Stimulated activated effector memory CD8-positive, alpha-beta T cell treated with anti-CD3 and anti-CD28 coated beads, Interleukin-12 subunit alpha, Interleukin-12 subunit beta, amount 100 ng/mL, for 72 hours (primary cell): ENCODE measurements at regions not wholly inside any gene's neighbourhood (a gene's known extent, or its start where the extent isn't known, plus 50 kb on each side); places are given as distances from the start of the nearest gene placed in this dataset.

ENCODE experiments used
- ATAC-seq: fragments of 150-1000 bp; cut with Tn5 transposase; 2 replicates; pipeline ENCODE4 v1.10.0; 2021
- DNase-seq, 2 donors: peaks; one replicate each; pipeline ENCODE4 v3.0.0; 2021 to 2022; ENCODE audit warnings: low spot score in 2 of 2
- H3K27ac Mint-ChIP-seq: one replicate; pipeline ENCODE4 v1.8.0; 2022; ENCODE audit warnings: mild to moderate bottlenecking, mixed read lengths
- H3K36me3 Mint-ChIP-seq: one replicate; pipeline ENCODE4 v1.8.0; 2022; ENCODE audit warnings: mild to moderate bottlenecking, mixed read lengths
- H3K4me1 Mint-ChIP-seq: one replicate; pipeline ENCODE4 v1.8.0; 2022; ENCODE audit warnings: mixed read lengths
- H3K4me3 Mint-ChIP-seq: one replicate; pipeline ENCODE4 v1.8.0; 2022; ENCODE audit warnings: mild to moderate bottlenecking, mixed read lengths
- H3K9me3 Mint-ChIP-seq: one replicate; pipeline ENCODE4 v1.8.0; 2022; ENCODE audit warnings: mixed read lengths

DNA sequence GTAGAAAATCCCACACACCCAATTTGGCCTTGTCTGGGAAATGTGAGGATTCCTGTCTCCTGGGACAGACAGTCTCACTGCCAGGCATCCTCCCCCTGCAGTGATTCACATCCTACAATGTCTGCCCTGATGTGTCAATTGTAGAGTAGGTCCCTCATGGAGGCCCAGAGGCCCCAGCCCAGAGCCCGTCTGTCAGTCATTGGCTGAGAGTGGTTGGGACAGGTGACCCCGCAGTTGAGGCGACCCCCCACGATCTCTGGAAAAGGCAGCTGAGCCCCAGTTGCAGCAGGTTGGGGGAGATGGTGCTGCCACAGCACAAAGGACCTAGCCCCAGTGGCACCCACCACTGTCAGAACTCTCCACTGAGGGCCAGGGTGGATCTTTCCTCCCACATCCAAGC, 84.3 kb upstream of the INSIG1 start:
- no peak overlapping the region for H3K27ac Mint-ChIP-seq
- peaks cover 16% of the 10 kb centered on the region for H3K36me3 Mint-ChIP-seq
- no peak for DNase-seq
- peaks cover 48% of the 10 kb centered on the region for H3K4me1 Mint-ChIP-seq
- ATAC-seq = peak; percentile 64
- H3K9me3 Mint-ChIP-seq = no peaks in the 10 kb centered on the region
- H3K4me3 Mint-ChIP-seq = no peak overlapping the region

- H3K36me3 Mint-ChIP-seq = peaks cover 11% of the 10 kb centered on the region
- ATAC-seq (no peak), DNase-seq (no peak)
- H3K4me1 Mint-ChIP-seq = peaks cover 40% of the 10 kb centered on the region
- no peak overlapping the region for H3K4me3 Mint-ChIP-seq
- no peak overlapping the region for H3K27ac Mint-ChIP-seq
- no peaks in the 10 kb centered on the region for H3K9me3 Mint-ChIP-seq
Observed at GRCh38 chr7:155213955-155214740, 83.5 kb upstream of the INSIG1 start.

GRCh38 chr7:155215576-155216325, 81.9 kb upstream of the INSIG1 start:
- DNase-seq (no peak), ATAC-seq (no peak)
- Mint-ChIP-seq H3K4me1 (peaks cover 26% of the 10 kb centered on the region), H3K36me3 (peaks cover 6% of the 10 kb centered on the region), H3K27ac (peak overlapping the region; percentile 18), H3K9me3 (no peaks in the 10 kb centered on the region), H3K4me3 (no peak overlapping the region)

GRCh38 chr7:155216475-155217272, 81.0 kb upstream of the INSIG1 start:
- DNase-seq (no peak), ATAC-seq (no peak)
- Mint-ChIP-seq H3K36me3 (no peaks in the 10 kb centered on the region), H3K4me1 (peaks cover 26% of the 10 kb centered on the region), H3K27ac (peak overlapping the region; percentile 18), H3K9me3 (no peaks in the 10 kb centered on the region), H3K4me3 (no peak overlapping the region)

- Mint-ChIP-seq H3K36me3 (no peaks in the 10 kb centered on the region), H3K4me1 (peaks cover 36% of the 10 kb centered on the region), H3K9me3 (no peaks in the 10 kb centered on the region), H3K27ac (no peak overlapping the region), H3K4me3 (no peak overlapping the region)
- no peak for DNase-seq
- ATAC-seq = peak; percentile 88
Observed at GRCh38 chr7:155217634-155218033, 80.0 kb upstream of the INSIG1 start.

DNA sequence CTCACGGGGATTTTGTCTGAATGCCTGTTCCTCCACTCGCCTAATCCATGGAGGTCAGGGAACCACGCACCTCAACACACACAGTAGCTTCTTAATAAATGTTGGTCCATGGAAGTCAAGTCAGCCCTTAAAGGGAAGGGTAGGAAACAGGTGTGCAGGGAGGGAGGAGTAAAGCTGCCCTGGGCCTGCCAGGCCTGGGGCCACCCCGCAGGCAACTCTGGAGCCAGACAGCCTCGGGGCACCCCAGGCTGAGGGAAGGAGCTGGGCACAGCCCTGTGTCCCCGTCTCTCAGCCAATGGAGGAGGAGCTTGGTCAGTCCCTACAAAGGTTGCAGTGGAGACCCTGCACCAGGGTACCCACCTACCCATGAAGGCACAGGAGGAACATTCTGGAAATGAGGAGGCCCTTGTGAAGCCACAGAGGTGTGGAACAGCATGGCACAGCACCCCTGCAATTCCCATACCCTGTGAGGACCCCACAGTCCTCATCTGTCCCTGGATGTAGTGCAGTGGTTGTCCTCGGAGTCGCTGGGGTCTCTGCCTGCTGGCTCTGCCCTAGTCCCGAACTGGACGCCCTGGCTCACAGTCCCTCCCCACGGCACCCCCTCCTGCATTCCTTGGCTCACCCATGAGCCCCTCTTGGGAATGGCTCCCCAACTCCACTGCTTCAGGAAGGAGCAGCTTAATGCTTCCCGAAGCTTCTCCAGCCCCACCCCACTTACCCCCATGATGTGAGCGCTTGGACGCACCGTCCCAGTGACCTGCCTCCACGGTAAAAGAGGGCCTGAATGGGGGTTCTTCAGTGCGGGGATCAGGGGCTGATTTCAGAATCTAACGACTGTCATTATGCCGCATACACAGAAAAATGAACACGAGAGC, 79.2 kb upstream of the INSIG1 start:
- H3K9me3 Mint-ChIP-seq = no peaks in the 10 kb centered on the region
- H3K27ac Mint-ChIP-seq = no peak overlapping the region
- ATAC-seq (no peak), DNase-seq (no peak)
- H3K4me3 Mint-ChIP-seq = no peak overlapping the region
- no peaks in the 10 kb centered on the region for H3K36me3 Mint-ChIP-seq
- peaks cover 34% of the 10 kb centered on the region for H3K4me1 Mint-ChIP-seq

GRCh38 chr7:155219154-155219531, 78.5 kb upstream of the INSIG1 start:
- Mint-ChIP-seq H3K9me3 (no peaks in the 10 kb centered on the region), H3K36me3 (no peaks in the 10 kb centered on the region), H3K27ac (no peak overlapping the region), H3K4me3 (no peak overlapping the region), H3K4me1 (peaks cover 31% of the 10 kb centered on the region)
- no peak for DNase-seq
- ATAC-seq = no peak

GRCh38 chr7:155219947-155220769, 77.5 kb upstream of the INSIG1 start:
- Mint-ChIP-seq H3K4me1 (peaks cover 26% of the 10 kb centered on the region), H3K27ac (no peak overlapping the region), H3K9me3 (no peaks in the 10 kb centered on the region), H3K36me3 (no peaks in the 10 kb centered on the region), H3K4me3 (no peak overlapping the region)
- no peak for ATAC-seq
- no peak for DNase-seq

DNA sequence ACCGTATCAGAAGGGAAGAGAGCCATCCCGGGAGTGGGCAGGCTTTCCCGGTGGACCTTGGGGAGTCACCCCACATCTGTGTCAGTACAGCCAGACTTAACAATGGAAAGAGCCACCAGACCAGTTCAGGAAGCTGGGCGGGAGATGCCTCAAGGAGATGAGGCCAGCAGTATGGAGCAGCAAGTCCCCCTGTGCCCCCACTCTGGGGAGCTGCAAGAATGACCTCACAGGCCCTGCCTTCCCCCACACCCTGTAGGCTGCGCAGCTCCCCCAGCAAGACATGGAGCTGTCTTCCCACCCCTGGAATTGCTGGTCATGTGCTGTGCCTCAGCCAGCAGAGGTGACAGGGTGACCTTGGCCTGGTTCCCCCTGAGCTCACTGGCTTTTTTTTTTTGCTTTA, 76.8 kb upstream of the INSIG1 start:
- no peak overlapping the region for H3K4me3 Mint-ChIP-seq
- no peaks in the 10 kb centered on the region for H3K9me3 Mint-ChIP-seq
- DNase-seq (no peak), ATAC-seq (no peak)
- H3K27ac Mint-ChIP-seq = no peak overlapping the region
- H3K4me1 Mint-ChIP-seq = peaks cover 30% of the 10 kb centered on the region
- no peaks in the 10 kb centered on the region for H3K36me3 Mint-ChIP-seq

DNA sequence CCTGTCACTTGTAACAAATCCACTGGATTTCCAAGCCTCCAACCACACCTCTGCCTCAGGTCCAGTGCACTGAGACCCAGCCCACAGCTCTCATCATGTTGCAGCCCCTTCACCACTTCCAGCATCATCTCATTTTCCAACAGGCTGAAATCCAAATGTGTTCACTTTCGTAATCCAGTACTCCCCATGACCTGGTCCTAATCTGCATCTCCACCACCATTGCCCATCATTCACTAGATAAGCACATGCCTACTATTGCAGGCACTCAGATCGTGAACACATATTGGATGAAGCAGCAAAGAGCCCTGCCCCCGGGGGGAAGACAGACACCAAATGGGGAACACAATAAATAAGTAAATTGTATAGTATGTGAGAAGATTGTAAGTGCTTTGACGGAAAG, 76.1 kb upstream of the INSIG1 start:
- no peak overlapping the region for H3K27ac Mint-ChIP-seq
- H3K4me1 Mint-ChIP-seq = peaks cover 30% of the 10 kb centered on the region
- ATAC-seq (no peak), DNase-seq (no peak)
- no peak overlapping the region for H3K4me3 Mint-ChIP-seq
- no peaks in the 10 kb centered on the region for H3K36me3 Mint-ChIP-seq
- H3K9me3 Mint-ChIP-seq = no peaks in the 10 kb centered on the region

DNA sequence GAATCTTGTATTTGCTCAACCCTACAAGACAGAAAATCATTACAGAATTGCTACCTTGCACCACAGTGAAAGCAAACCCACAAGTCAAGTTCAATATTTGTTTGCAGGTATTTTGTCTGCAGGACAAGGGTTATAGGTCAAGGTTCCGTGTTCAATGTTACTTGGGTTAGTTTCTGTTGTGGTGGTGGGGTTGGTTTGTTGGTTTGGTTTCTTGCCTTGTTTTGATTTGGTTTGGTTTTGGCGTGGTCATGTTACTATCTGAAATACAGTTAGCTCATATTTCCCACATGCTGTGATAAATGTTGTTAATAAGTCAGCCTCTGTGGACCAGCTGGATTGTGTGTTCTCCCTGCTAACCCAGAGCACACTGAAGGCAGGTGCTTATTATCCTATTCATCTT, 75.6 kb upstream of the INSIG1 start:
- H3K4me3 Mint-ChIP-seq = no peak overlapping the region
- H3K27ac Mint-ChIP-seq = peak overlapping the region; percentile 24
- no peak for ATAC-seq
- H3K36me3 Mint-ChIP-seq = no peaks in the 10 kb centered on the region
- H3K9me3 Mint-ChIP-seq = no peaks in the 10 kb centered on the region
- peaks cover 27% of the 10 kb centered on the region for H3K4me1 Mint-ChIP-seq
- no peak for DNase-seq

DNA sequence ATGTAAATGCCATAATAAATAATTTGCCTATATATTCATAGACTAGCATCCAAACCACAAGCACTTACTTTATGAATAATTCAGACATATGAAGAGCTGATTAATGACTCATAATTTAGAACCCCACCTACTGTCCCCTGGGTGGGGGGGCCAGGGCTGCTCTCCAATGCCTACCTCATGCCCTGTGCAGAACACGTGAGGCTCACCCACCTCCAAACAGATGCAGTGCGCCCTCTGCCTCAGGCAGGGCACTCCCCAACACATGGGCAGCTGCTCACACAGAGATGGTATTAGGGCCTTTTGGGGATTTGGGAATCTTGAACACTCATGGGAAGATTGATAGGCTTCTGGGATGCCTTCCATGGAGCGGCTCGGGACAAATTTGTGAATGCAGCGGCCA, 75.1 kb upstream of the INSIG1 start:
- ATAC-seq (peak; percentile 19), DNase-seq (no peak)
- Mint-ChIP-seq H3K36me3 (no peaks in the 10 kb centered on the region), H3K4me3 (no peak overlapping the region), H3K4me1 (peaks cover 27% of the 10 kb centered on the region), H3K27ac (peak overlapping the region; percentile 24), H3K9me3 (no peaks in the 10 kb centered on the region)

GRCh38 chr7:155223021-155223420, 74.7 kb upstream of the INSIG1 start:
- Mint-ChIP-seq H3K36me3 (no peaks in the 10 kb centered on the region), H3K4me3 (no peak overlapping the region), H3K4me1 (peaks cover 25% of the 10 kb centered on the region), H3K27ac (no peak overlapping the region), H3K9me3 (no peaks in the 10 kb centered on the region)
- no peak for ATAC-seq
- DNase-seq = no peak

DNA sequence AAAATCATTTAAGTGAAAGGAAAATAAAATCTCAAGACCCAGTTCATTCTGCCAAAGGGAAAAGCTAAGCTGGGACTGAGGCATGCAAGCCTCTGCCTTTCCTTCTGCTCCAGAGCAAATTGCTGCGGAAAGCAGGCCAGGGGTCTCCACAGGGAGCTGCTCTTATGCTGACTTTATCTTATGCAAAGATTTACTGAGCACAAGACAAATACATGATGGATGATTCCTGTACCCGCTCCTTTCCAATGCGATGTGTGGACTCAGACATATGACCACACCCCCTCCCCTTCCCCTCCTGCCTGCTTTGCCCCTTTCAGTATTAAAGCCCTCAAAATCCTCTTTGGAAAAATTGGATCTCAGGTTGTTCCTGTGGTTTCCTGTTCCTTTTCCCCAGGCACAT, 74.2 kb upstream of the INSIG1 start:
- no peaks in the 10 kb centered on the region for H3K36me3 Mint-ChIP-seq
- H3K4me3 Mint-ChIP-seq = no peak overlapping the region
- DNase-seq (no peak), ATAC-seq (no peak)
- H3K4me1 Mint-ChIP-seq = peaks cover 24% of the 10 kb centered on the region
- H3K27ac Mint-ChIP-seq = peak overlapping the region; percentile 57
- no peaks in the 10 kb centered on the region for H3K9me3 Mint-ChIP-seq
